SK-N-SH treated with all-trans-retinoic acid at 6 μM for 48 hours (cell line): ENCODE measurements at regions not wholly inside any gene's neighbourhood (a gene's known extent, or its start where the extent isn't known, plus 50 kb on each side); places are given as distances from the start of the nearest gene placed in this dataset.
A peak's percentile ranks its signal among the peaks of the same experiment; 100 is the strongest.

Experiments used
- ATAC-seq: fragments of 200-7000 bp; cut with Tn5 transposase; 3 replicates; pipeline ENCODE4 v1.9.1; 2020; ENCODE audit warnings: mild to moderate bottlenecking, moderate library complexity
- ARNTL ChIP-seq: fragments of 450-650 bp; formaldehyde crosslinking; IDR thresholded peaks from 2 replicates; pipeline ENCODE4 v1.5.0; 2020; ENCODE audit warnings: low read depth, mild to moderate bottlenecking, moderate library complexity, borderline replicate concordance
- BACH2 ChIP-seq: fragments of 250-450 bp; sonication (Bioruptor Pico); IDR thresholded peaks from 2 replicates; pipeline ENCODE4 v1.9.0; 2021; ENCODE audit warnings: mild to moderate bottlenecking, borderline replicate concordance
- CREB5 ChIP-seq: fragments of 250-450 bp; sonication (Bioruptor Pico); IDR thresholded peaks from 2 replicates; pipeline ENCODE4 v1.5.1; 2020; ENCODE audit warnings: low read depth, mild to moderate bottlenecking, moderate library complexity
- CSDC2 ChIP-seq: fragments of 250-450 bp; sonication (Bioruptor Pico); IDR thresholded peaks from 2 replicates; pipeline ENCODE4 v1.5.0; 2020; ENCODE audit warnings: mild to moderate bottlenecking, moderate library complexity
- CSRNP3 ChIP-seq: fragments of 250-450 bp; sonication (Bioruptor Pico); IDR thresholded peaks from 2 replicates; pipeline ENCODE4 v1.5.1; 2021; ENCODE audit warnings: mild to moderate bottlenecking, moderate library complexity
- ESRRG ChIP-seq: fragments of 250-450 bp; sonication (Bioruptor Pico); IDR thresholded peaks from 2 replicates; pipeline ENCODE4 v1.6.1; 2021; ENCODE audit warnings: mild to moderate bottlenecking
- GLIS3 ChIP-seq: fragments of 250-450 bp; sonication (Bioruptor Pico); IDR thresholded peaks from 2 replicates; pipeline ENCODE4 v1.5.0; 2020; ENCODE audit warnings: mild to moderate bottlenecking, moderate library complexity
- ISL1 ChIP-seq: fragments of 250-450 bp; sonication (Bioruptor Pico); IDR thresholded peaks from 2 replicates; pipeline ENCODE4 v2.1.2; 2022; ENCODE audit warnings: mild to moderate bottlenecking, moderate library complexity
- OSR1 ChIP-seq: fragments of 250-450 bp; sonication (Bioruptor Pico); IDR thresholded peaks from 2 replicates; pipeline ENCODE4 v1.8.0; 2022; ENCODE audit warnings: moderate library complexity, mild to moderate bottlenecking, inconsistent platforms
- PATZ1 ChIP-seq: fragments of 250-450 bp; sonication (Bioruptor Pico); IDR thresholded peaks from 2 replicates; pipeline ENCODE4 v1.8.0; 2020; ENCODE audit warnings: mild to moderate bottlenecking, moderate library complexity, borderline replicate concordance
- POU6F1 ChIP-seq: fragments of 250-450 bp; sonication (Bioruptor Pico); IDR thresholded peaks from 2 replicates; pipeline ENCODE4 v1.8.0; 2021; ENCODE audit warnings: low read depth, mild to moderate bottlenecking, moderate library complexity, borderline replicate concordance
- PPARA ChIP-seq: fragments of 250-450 bp; sonication (Bioruptor Pico); IDR thresholded peaks from 2 replicates; pipeline ENCODE4 v1.5.0; 2020; ENCODE audit warnings: mild to moderate bottlenecking, borderline replicate concordance
- RARB ChIP-seq: fragments of 250-450 bp; sonication (Bioruptor Pico); IDR thresholded peaks from 2 replicates; pipeline ENCODE4 v1.8.0; 2021; ENCODE audit warnings: mild to moderate bottlenecking, moderate library complexity
- SNAI2 ChIP-seq: fragments of 250-450 bp; sonication (Bioruptor Pico); IDR thresholded peaks from 2 replicates; pipeline ENCODE4 v1.5.0; 2020; ENCODE audit warnings: mild to moderate bottlenecking, moderate library complexity
- TCF4 ChIP-seq: fragments of 250-450 bp; sonication (Bioruptor Pico); IDR thresholded peaks from 2 replicates; pipeline ENCODE4 v1.8.0; 2021; ENCODE audit warnings: mild to moderate bottlenecking, moderate library complexity, borderline replicate concordance
- TOX ChIP-seq: fragments of 250-450 bp; sonication (Bioruptor Pico); IDR thresholded peaks from 2 replicates; pipeline ENCODE4 v1.8.0; 2021; ENCODE audit warnings: mild to moderate bottlenecking, moderate library complexity, borderline replicate concordance
- ZC3H10 ChIP-seq: fragments of 250-450 bp; sonication (Bioruptor Pico); IDR thresholded peaks from 2 replicates; pipeline ENCODE4 v1.5.1; 2021; ENCODE audit warnings: mild to moderate bottlenecking, moderate library complexity
- ZFP3 ChIP-seq: fragments of 250-450 bp; sonication (Bioruptor Pico); IDR thresholded peaks from 2 replicates; pipeline ENCODE4 v1.5.0; 2020; ENCODE audit warnings: mild to moderate bottlenecking, moderate library complexity
- ZFP30 ChIP-seq: fragments of 450-650 bp; formaldehyde crosslinking; IDR thresholded peaks from 2 replicates; pipeline ENCODE4 v1.5.0; 2022; ENCODE audit warnings: mild to moderate bottlenecking, moderate library complexity
- ZNF565 ChIP-seq: fragments of 450-650 bp; formaldehyde crosslinking; conservative IDR thresholded peaks from 2 replicates; pipeline ENCODE4 v1.5.0; 2020; ENCODE audit warnings: low read depth, mild to moderate bottlenecking, moderate library complexity
- ZNF70 ChIP-seq: fragments of 450-650 bp; formaldehyde crosslinking; IDR thresholded peaks from 2 replicates; pipeline ENCODE4 v1.5.0; 2020; ENCODE audit warnings: mild to moderate bottlenecking, moderate library complexity
- ZNF8 ChIP-seq: fragments of 450-650 bp; formaldehyde crosslinking; IDR thresholded peaks from 2 replicates; pipeline ENCODE4 v1.5.0; 2020; ENCODE audit warnings: mild to moderate bottlenecking, moderate library complexity

GRCh38 chr6:140185991-140186390 lies 811.5 kb upstream of the CITED2 start:
- no peak for ATAC-seq
- TF ChIP-seq SNAI2 (CRISPR knock-in tag) (no peak), CREB5 (CRISPR knock-in tag) (no peak), OSR1 (CRISPR knock-in tag) (no peak), BACH2 (CRISPR knock-in tag) (no peak), CSRNP3 (CRISPR knock-in tag) (no peak), ARNTL (no peak), ZFP30 (CRISPR knock-in tag) (no peak), ZNF565 (CRISPR knock-in tag) (no peak), ZNF8 (no peak), ZC3H10 (CRISPR knock-in tag) (no peak), ZNF70 (CRISPR knock-in tag) (no peak), TCF4 (CRISPR knock-in tag) (no peak), RARB (no peak), PATZ1 (CRISPR knock-in tag) (no peak), CSDC2 (no peak), ESRRG (CRISPR knock-in tag) (no peak), POU6F1 (CRISPR knock-in tag) (no peak), ISL1 (CRISPR knock-in tag) (no peak), PPARA (CRISPR knock-in tag) (no peak)

- ATAC-seq = peak; percentile 88
- TF ChIP-seq TOX (no peak), RARB (no peak), OSR1 (CRISPR knock-in tag) (no peak), CSDC2 (no peak), GLIS3 (CRISPR knock-in tag) (no peak), ZNF70 (CRISPR knock-in tag) (no peak), ARNTL (no peak), TCF4 (CRISPR knock-in tag) (no peak), ZFP3 (CRISPR knock-in tag) (no peak), CREB5 (CRISPR knock-in tag) (no peak), CSRNP3 (CRISPR knock-in tag) (no peak), PPARA (CRISPR knock-in tag) (no peak), ZNF8 (no peak), BACH2 (CRISPR knock-in tag) (no peak), SNAI2 (CRISPR knock-in tag) (no peak), ZFP30 (CRISPR knock-in tag) (no peak), ZC3H10 (CRISPR knock-in tag) (no peak), ISL1 (CRISPR knock-in tag) (no peak), ESRRG (CRISPR knock-in tag) (no peak), PATZ1 (CRISPR knock-in tag) (no peak)
- TF ChIP-seq, all 23 proteins: peak for 0
Observed at GRCh38 chr6:140183881-140184280, 809.4 kb upstream of the CITED2 start.
